ENCODE measurements at regions not wholly inside any gene's neighbourhood (a gene's known extent, or its start where the extent isn't known, plus 50 kb on each side); places are given as distances from the start of the nearest gene placed in this dataset.
A peak's percentile ranks its signal among the peaks of the same experiment; 100 is the strongest.

GRCh38 chr4:126647320-126647719, 985.4 kb upstream of the INTU start:
- H3K36me3 Mint-ChIP-seq = no peaks in the 10 kb centered on the region
- no peaks in the 10 kb centered on the region for H3K4me1 Mint-ChIP-seq
- POLR2A ChIA-PET = no interaction called here
- no peaks in the 10 kb centered on the region for H3K27me3 Mint-ChIP-seq (ENCODE audit: low read depth)
- ATAC-seq (no peak), DNase-seq (ENCODE audit: low spot score) (no peak)
- CTCF ChIA-PET = no interaction called here
- no peak overlapping the region for H3K27ac Mint-ChIP-seq
- no peak for TF ChIP-seq ZNF317 (CRISPR knock-in tag; IDR thresholded peaks at IDR 0.05; ENCODE audit: borderline replicate concordance, low read depth)
- TF ChIP-seq NR3C1 (CRISPR knock-in tag; conservative IDR thresholded peaks at IDR 0.05; ENCODE audit: low read depth) = no peak
- TF ChIP-seq KAT7 (CRISPR knock-in tag; IDR thresholded peaks at IDR 0.05; ENCODE audit: borderline replicate concordance) = no peak
- no peak for TF ChIP-seq ZNF219 (CRISPR knock-in tag; IDR thresholded peaks at IDR 0.05; ENCODE audit: borderline replicate concordance)
- TF ChIP-seq JUN (CRISPR knock-in tag; IDR thresholded peaks at IDR 0.05) = no peak
- TF ChIP-seq NFE2L1 (CRISPR knock-in tag; IDR thresholded peaks at IDR 0.05) = no peak
- no peak for TF ChIP-seq USF1 (CRISPR knock-in tag; IDR thresholded peaks at IDR 0.05)
- no peak for TF ChIP-seq CTCF (IDR thresholded peaks at IDR 0.05)
- no peak overlapping the region for H3K4me3 Mint-ChIP-seq
- H3K9me3 Mint-ChIP-seq = no peaks in the 10 kb centered on the region

- no peaks in the 10 kb centered on the region for H3K36me3 Mint-ChIP-seq
- H3K27ac Mint-ChIP-seq = no peak overlapping the region
- DNase-seq (ENCODE audit: low spot score) = no peak
- ChIA-PET CTCF (no interaction called here), POLR2A (no interaction called here)
- H3K4me1 Mint-ChIP-seq = no peaks in the 10 kb centered on the region
- H3K27me3 Mint-ChIP-seq (ENCODE audit: low read depth) = no peaks in the 10 kb centered on the region
- no peaks in the 10 kb centered on the region for H3K9me3 Mint-ChIP-seq
- no peak overlapping the region for H3K4me3 Mint-ChIP-seq
- peak; percentile 28; the same call in 1 of the 2 replicates for ATAC-seq
- TF ChIP-seq AR (CRISPR knock-in tag; IDR thresholded peaks at IDR 0.05) (no peak), GTF2I (CRISPR knock-in tag; conservative IDR thresholded peaks at IDR 0.05) (no peak), E2F4 (CRISPR knock-in tag; IDR thresholded peaks at IDR 0.05; ENCODE audit: borderline replicate concordance, low read depth) (no peak), JAZF1 (CRISPR knock-in tag; IDR thresholded peaks at IDR 0.05) (no peak), USF2 (CRISPR knock-in tag; IDR thresholded peaks at IDR 0.05) (no peak), MXD4 (CRISPR knock-in tag; IDR thresholded peaks at IDR 0.05; ENCODE audit: borderline replicate concordance) (no peak), SMAD4 (CRISPR knock-in tag; IDR thresholded peaks at IDR 0.05) (no peak), ZNF263 (CRISPR knock-in tag; IDR thresholded peaks at IDR 0.05; ENCODE audit: low read depth) (no peak), TP53 (CRISPR knock-in tag; IDR thresholded peaks at IDR 0.05) (no peak), MLX (CRISPR knock-in tag; IDR thresholded peaks at IDR 0.05) (no peak), CDX4 (CRISPR knock-in tag; IDR thresholded peaks at IDR 0.05; ENCODE audit: borderline replicate concordance) (no peak), ZNF121 (CRISPR knock-in tag; IDR thresholded peaks at IDR 0.05) (no peak), FOXP1 (CRISPR knock-in tag; IDR thresholded peaks at IDR 0.05; ENCODE audit: borderline replicate concordance) (no peak), MAX (CRISPR knock-in tag; IDR thresholded peaks at IDR 0.05) (no peak), PREB (CRISPR knock-in tag; IDR thresholded peaks at IDR 0.05; ENCODE audit: borderline replicate concordance) (no peak)
These were observed 984.9 kb upstream of the INTU start for GRCh38 chr4:126647756-126648397.
